MM.1S (cell line): ENCODE measurements at regions not wholly inside any gene's neighbourhood (a gene's known extent, or its start where the extent isn't known, plus 50 kb on each side); places are given as distances from the start of the nearest gene placed in this dataset.

Experiments
- CTCF ChIP-seq: fragments of 300-600 bp; sonication (generic); IDR thresholded peaks from 2 replicates; pipeline ENCODE4 v1.5.1; 2016; ENCODE audit warnings: antibody characterized with exemption, low read length, mixed read lengths
- EZH2 ChIP-seq: fragments of 300-600 bp; sonication (generic); optimal IDR thresholded peaks from 2 replicates; pipeline ENCODE3; 2017; ENCODE audit warnings: low read depth, mild to moderate bottlenecking, antibody characterized with exemption, low read length, mixed read lengths

GRCh38 chr21:27418346-27418745 lies 451.5 kb upstream of the ADAMTS5 start:
- TF ChIP-seq EZH2 = no peak
- TF ChIP-seq CTCF = no peak
